Spinal cord (tissue), 9 donors: ENCODE measurements at regions not wholly inside any gene's neighbourhood (a gene's known extent, or its start where the extent isn't known, plus 50 kb on each side); places are given as distances from the start of the nearest gene placed in this dataset.
"Not testable (repeated sequence)": the region's sequence is repeated elsewhere in the genome, so short reads cannot be mapped to it uniquely, and the experiment has no call there.

Experiments used
- DNase-seq, 6 donors: peaks; one replicate each; pipeline versions ENCODE4 v3.0.0 to v3.0.0-alpha.2; 2013 to 2015; ENCODE audit warnings: low spot score in 6 of 6, low read depth in 4 of 6
- H3K27ac ChIP-seq: one replicate; pipeline ENCODE4 v1.5.1; 2013; ENCODE audit warnings: low read depth, low read length, control low read depth
- H3K27me3 ChIP-seq: one replicate; pipeline ENCODE4 v1.6.1; 2013; ENCODE audit warnings: low read length; ENCODE audit not compliant: control insufficient read depth, insufficient read depth
- H3K36me3 ChIP-seq: one replicate; pipeline ENCODE4 v1.6.1; 2013; ENCODE audit warnings: low read length; ENCODE audit not compliant: control insufficient read depth, insufficient read depth
- H3K4me1 ChIP-seq: one replicate; pipeline ENCODE4 v1.6.1; 2013; ENCODE audit warnings: low read length; ENCODE audit not compliant: control insufficient read depth, insufficient read depth
- H3K4me3 ChIP-seq: one replicate; pipeline ENCODE4 v1.5.1; 2013; ENCODE audit warnings: low read depth, low read length, control low read depth
- H3K9me3 ChIP-seq: one replicate; pipeline ENCODE4 v1.6.1; 2013; ENCODE audit warnings: low read length; ENCODE audit not compliant: control insufficient read depth, insufficient read depth
- WGBS: methylation state at CpG from one replicate; pipeline ENCODE4 v1.1.5; 2013; ENCODE audit warnings: missing lambda C conversion rate; ENCODE audit not compliant: insufficient coverage; 5-methylcytosine and 5-hydroxymethylcytosine counted together
- donor health status: healthy.

DNA sequence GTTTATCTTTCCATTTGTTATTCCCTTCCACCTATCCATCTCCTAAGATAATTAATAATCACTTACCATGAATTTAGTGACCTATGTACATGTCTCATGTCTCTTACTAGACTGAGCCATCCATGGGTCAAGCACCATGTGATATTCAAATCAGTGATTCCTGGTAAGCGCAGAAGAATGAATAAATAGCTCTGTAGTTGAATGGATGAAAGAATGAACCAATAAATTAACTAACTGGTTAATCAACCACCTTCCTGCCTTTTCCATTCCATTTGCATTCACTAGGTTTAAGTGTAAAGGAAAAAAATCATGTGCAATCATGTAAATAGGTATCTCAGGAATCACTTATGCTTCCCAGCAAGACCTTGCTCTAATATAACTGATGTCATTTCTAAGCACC is 779.5 kb downstream of the NTRK3 start:
- no peak overlapping the region for H3K4me3 ChIP-seq
- H3K27ac ChIP-seq: no peak overlapping the region
- WGBS: no CpG with 5 or more reads among the region's 1 CpG
- no peaks in the 10 kb centered on the region for H3K9me3 ChIP-seq
- H3K36me3 ChIP-seq: no peaks in the 10 kb centered on the region
- no peaks in the 10 kb centered on the region for H3K27me3 ChIP-seq
- no peaks in the 10 kb centered on the region for H3K4me1 ChIP-seq
- no peak for DNase-seq

GRCh38 chr15:87470923-87471322 is 785.6 kb downstream of the NTRK3 start:
- Histone ChIP-seq H3K36me3 (no peaks in the 10 kb centered on the region), H3K4me3 (no peak overlapping the region), H3K27ac (no peak overlapping the region), H3K4me1 (no peaks in the 10 kb centered on the region), H3K27me3 (no peaks in the 10 kb centered on the region), H3K9me3 (no peaks in the 10 kb centered on the region)
- no CpG with 5 or more reads among the region's 2 CpGs for WGBS
- no peak for DNase-seq

DNA sequence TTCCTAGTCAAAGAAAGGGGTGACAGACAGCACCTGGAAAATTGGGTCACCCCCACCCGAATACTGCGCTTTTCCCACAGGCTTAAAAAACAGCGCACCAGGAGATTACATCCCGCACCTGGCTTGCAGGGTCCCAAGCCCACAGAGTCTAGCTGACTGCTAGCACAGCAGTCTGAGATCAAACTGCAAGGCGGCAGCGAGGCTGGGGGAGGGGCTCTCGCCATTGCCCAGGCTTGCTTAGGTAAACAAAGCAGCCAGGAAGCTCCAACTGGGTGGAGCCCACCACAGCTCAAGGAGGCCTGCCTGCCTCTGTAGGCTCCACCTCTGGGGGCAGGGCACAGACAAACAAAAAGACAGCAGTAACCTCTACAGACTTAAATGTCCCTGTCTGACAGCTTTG is 792.6 kb downstream of the NTRK3 start:
- H3K27me3 ChIP-seq, DNase-seq, H3K4me3 ChIP-seq, H3K4me1 ChIP-seq, H3K9me3 ChIP-seq, H3K36me3 ChIP-seq, H3K27ac ChIP-seq: not testable (repeated sequence)
- 95% methylated on average over 4 of the region's 7 CpGs for WGBS

DNA sequence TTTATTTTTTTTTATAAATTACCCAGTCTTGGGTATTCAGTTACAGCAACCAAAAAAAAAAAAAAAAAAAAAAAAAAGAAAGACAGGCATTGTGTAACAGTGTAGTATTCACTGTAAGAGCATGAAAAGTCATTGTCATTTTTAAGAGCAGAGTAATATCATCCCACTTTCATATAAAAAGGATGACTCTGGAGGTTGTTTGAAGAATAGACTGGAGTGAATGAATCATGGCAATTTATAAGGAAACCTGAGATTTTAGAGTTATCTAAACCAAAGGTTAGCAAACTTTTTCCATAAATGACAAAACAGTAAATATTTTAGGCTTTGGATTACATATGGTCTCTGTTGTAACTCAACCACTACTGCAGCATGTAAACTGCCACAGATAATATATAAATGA is 794.9 kb downstream of the NTRK3 start:
- DNase-seq: no peak
- no peak overlapping the region for H3K27ac ChIP-seq
- H3K9me3 ChIP-seq: no peaks in the 10 kb centered on the region
- no peaks in the 10 kb centered on the region for H3K36me3 ChIP-seq
- no peaks in the 10 kb centered on the region for H3K4me1 ChIP-seq
- H3K27me3 ChIP-seq: no peaks in the 10 kb centered on the region
- no peak overlapping the region for H3K4me3 ChIP-seq

- no CpG with 5 or more reads among the region's 1 CpG for WGBS
These were observed 801.7 kb downstream of the NTRK3 start for GRCh38 chr15:87454860-87455259.

DNA sequence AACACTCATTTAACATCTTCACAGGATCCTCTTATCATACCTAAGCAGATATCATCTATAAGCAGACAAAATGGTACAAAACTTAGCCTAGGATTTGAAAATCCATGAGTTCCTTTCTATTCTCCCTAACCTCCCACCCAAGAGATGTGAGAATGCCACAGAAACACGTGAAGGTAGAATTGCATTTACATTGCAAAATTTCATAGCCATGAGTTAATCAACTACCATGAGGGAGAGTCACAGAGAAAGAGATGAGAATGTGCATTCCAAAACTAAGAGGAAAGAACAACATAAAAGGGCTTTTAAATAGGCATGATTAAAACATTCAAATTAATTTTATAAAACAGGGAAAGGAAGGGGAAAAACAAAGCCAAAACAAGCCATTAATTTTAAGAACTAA is 806.2 kb downstream of the NTRK3 start:
- Histone ChIP-seq H3K27me3 (no peaks in the 10 kb centered on the region), H3K4me1 (no peaks in the 10 kb centered on the region), H3K27ac (no peak overlapping the region), H3K4me3 (no peak overlapping the region), H3K9me3 (peaks cover 2% of the 10 kb centered on the region), H3K36me3 (no peaks in the 10 kb centered on the region)
- DNase-seq: no peak
- WGBS: no CpG with 5 or more reads among the region's 1 CpG

More at GRCh38 chr15:87454860-87455259, 801.7 kb downstream of the NTRK3 start:
- Histone ChIP-seq H3K27ac (no peak overlapping the region), H3K4me3 (no peak overlapping the region), H3K27me3 (no peaks in the 10 kb centered on the region), H3K4me1 (no peaks in the 10 kb centered on the region), H3K36me3 (no peaks in the 10 kb centered on the region), H3K9me3 (no peaks in the 10 kb centered on the region)
- DNase-seq: peak in 1 of 6 donors; percentile 21

- Histone ChIP-seq H3K36me3 (no peaks in the 10 kb centered on the region), H3K9me3 (no peaks in the 10 kb centered on the region), H3K4me1 (no peaks in the 10 kb centered on the region), H3K27ac (no peak overlapping the region), H3K27me3 (no peaks in the 10 kb centered on the region), H3K4me3 (no peak overlapping the region)
- DNase-seq: no peak
- WGBS: no CpG with 5 or more reads among the region's 2 CpGs
These were observed 817.4 kb downstream of the NTRK3 start for GRCh38 chr15:87439090-87439489.

DNA sequence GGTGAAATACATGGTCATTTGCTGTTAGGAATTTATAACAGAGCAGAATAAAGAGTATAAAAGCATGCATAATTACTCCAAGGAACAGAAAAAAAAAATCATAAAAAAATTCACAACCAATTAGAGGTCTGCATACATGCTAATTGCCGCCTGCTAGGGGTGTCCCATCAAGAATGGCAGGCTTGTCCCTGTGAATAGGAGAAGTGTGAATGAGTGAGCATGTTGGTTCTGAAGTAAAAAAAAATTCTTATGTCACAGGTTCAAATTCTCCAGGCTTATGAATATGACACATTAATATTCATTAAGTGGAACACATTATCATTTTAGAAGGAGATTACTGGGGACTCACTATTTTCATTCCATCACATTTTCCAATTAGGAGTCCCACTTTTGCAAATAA is 822.7 kb downstream of the NTRK3 start:
- no peak overlapping the region for H3K27ac ChIP-seq
- no peak overlapping the region for H3K4me3 ChIP-seq
- no peaks in the 10 kb centered on the region for H3K27me3 ChIP-seq
- H3K9me3 ChIP-seq: no peaks in the 10 kb centered on the region
- H3K36me3 ChIP-seq: no peaks in the 10 kb centered on the region
- H3K4me1 ChIP-seq: no peaks in the 10 kb centered on the region
- DNase-seq: no peak
- no CpG with 5 or more reads among the region's 1 CpG for WGBS

- H3K9me3 ChIP-seq: no peaks in the 10 kb centered on the region
- no peak overlapping the region for H3K27ac ChIP-seq
- no peaks in the 10 kb centered on the region for H3K36me3 ChIP-seq
- H3K27me3 ChIP-seq: no peaks in the 10 kb centered on the region
- DNase-seq: no peak
- no CpG with 5 or more reads among the region's 1 CpG for WGBS
- no peaks in the 10 kb centered on the region for H3K4me1 ChIP-seq
- H3K4me3 ChIP-seq: no peak overlapping the region
These were observed 826.8 kb downstream of the NTRK3 start for GRCh38 chr15:87429754-87430153.

DNA sequence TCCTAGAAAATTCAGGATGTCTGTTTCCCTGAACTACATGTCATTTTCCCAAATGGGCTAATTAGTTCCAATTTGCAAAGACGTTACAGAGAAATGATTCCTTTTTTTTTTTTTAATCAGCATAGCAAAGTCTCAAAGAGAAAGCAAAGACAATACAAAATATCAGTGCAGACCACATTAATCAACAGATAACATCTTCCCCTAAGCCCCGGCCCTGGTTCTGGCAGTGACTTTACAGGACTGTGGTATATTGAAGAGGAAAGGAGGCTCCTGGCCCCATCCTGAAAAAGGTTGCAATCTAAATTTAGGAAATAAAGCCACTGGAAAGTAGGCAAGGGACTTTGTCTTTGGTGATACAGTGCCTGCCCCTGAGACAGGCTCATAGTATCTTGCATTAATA is 836.5 kb downstream of the NTRK3 start:
- H3K4me1 ChIP-seq: no peaks in the 10 kb centered on the region
- H3K4me3 ChIP-seq: no peak overlapping the region
- no peak for DNase-seq
- WGBS: 80% methylated on average over 1 of the region's 2 CpGs
- H3K36me3 ChIP-seq: no peaks in the 10 kb centered on the region
- no peaks in the 10 kb centered on the region for H3K27me3 ChIP-seq
- H3K9me3 ChIP-seq: no peaks in the 10 kb centered on the region
- H3K27ac ChIP-seq: no peak overlapping the region
